ENCODE measurements at regions not wholly inside any gene's neighbourhood (a gene's known extent, or its start where the extent isn't known, plus 50 kb on each side); places are given as distances from the start of the nearest gene placed in this dataset.

DNA sequence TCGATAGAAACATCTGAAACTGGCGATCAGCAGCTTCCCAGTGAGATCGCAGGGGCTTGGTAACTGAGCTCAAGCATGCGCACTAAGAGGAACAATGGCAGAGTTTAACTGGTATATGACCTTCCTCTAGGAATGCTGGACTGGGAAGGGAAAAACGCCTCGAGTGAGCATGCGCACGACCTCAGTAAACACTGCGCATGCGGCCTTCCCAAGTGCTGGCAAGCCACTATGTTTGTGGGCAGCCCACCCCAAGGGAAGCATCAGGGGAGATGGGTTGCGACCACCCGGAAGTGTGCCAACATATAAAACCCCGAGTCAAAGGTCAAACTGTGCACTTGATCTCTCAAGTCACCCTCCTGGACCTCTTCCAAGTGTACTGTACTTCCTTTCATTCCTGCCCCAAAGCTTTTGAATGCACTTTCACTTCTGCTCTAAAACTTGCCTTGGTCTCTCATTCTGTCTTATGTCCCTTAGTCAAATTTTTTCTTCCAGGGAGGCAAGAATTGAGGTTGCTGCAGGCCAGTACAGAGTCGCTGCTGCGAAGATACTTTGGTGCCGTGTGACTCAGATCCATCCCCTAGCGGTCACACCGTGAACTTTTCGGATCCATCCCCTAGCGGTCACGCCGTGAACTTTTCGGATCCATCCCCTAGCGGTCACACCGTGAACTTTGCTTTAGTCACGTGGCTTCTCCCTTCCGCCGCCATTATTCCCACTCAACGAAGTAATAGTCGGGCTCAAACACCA, 243.3 kb downstream of the FAM43A start:
- no peak for DNase-seq

DNA sequence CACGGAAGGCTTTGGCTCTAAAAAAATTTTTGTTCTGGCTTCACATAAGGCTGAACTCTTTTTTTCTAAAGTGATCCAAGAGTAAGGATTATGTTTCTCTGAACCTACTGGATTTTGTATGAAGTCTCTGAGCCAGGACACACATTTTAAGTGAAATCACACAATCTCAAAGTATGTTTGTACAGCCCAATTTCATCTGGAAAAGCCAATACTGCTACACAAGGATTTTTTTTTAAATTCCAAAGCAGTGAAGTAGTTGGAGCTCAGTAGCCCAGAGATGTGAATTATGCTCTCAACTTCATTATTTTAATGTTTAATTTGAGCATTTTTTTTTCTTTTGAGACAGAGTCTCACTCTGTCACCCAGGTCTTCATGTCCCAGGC, 243.9 kb downstream of the FAM43A start:
- DNase-seq, result no peak

DNA sequence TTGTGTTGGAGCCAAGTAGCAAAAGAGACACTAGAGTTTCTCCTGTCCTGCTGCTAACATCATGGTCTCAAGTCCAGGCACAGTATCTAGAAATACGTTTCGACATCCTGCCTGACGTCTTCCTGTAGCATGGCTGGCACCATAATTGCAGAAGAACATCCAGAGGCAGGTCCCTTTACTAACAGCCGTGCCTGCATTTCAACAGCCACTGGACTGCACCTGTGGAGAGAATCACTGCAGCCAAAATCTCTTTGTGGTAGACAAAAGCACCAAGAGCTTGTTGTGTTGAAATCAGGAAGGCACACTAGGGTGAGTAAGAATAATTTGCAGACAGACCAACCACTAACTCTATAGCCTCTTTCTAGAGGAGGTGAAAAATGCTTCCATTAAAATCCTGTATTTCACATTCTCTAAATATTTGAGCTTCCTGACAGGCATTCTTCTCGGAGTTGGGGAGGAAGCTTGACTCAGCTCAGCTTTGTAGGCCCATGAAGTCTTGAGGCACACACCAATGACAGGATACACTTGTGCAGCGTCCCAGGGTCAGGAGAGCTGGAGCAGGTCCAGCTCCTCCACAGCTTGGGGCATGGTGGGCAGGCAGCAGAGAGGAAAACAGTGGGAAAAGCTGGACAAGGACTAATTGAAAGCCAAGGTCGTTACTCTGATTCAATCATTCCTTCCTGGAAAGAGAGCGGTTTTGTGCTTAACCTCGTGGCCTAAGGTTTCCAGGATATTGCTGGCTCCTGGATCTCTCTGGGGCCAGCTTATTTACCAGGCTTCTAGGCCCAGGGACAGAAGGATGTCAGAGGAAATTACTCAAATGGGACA, 244.9 kb downstream of the FAM43A start:
- no peak for DNase-seq

DNA sequence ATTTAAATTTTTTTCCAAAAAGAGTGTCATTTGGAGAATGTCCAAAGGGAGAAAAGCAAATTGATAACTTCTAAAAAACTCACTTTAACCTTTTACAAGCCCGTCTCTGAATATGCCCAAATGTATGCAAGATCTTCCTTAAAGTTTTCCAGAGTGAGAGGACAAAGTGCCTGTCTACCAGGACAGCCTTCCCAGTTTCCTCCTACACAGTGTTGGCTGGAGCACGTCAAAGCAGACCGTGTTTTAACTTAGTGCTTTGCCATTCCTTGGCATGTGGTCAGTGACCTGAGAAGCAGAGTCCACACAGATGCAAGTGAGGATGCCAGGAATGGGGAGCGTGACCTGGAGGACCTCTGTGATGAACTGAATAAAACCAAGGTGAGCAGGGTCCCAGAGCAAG, 245.7 kb downstream of the FAM43A start:
- no peak for DNase-seq

DNA sequence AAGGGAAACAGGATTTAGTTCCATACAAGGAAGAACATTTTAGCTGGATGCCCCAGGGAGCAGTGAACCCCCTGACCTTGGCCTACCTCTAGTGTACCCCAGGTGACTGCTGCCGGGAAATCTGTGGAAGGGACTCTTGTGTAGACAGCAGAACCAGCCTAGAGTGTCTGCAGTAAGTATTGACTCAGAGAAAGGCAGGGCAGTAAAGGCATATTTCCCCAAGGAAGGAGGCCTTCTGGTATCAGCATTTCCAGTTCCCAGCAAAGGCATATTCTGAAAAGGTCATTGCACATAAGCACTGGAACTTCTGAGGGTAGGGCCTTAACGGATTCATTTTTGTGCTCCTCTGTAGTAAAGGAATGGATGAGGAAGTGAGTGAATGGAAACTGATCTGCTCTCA, 246.2 kb downstream of the FAM43A start:
- DNase-seq, result no peak

DNA sequence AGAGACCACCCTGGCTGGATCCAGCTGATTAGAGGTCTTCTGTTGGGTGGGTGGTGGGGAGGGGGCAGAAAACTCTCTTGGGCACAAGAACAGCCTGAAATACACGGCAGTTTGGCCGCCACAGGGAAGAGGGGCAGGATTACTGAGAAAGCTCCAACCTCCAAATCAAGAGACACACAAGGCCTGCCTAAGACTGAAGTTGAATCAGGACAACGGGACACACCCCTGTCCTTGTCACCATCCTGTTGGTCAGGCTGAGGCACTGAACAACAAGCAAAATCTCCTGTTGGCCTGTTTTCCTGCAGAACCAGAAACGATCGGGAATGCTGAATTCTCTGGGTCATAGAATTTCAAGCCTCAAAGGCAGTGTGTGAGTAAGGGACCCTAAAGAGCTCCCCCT, 247.8 kb downstream of the FAM43A start:
- DNase-seq, result no peak

DNA sequence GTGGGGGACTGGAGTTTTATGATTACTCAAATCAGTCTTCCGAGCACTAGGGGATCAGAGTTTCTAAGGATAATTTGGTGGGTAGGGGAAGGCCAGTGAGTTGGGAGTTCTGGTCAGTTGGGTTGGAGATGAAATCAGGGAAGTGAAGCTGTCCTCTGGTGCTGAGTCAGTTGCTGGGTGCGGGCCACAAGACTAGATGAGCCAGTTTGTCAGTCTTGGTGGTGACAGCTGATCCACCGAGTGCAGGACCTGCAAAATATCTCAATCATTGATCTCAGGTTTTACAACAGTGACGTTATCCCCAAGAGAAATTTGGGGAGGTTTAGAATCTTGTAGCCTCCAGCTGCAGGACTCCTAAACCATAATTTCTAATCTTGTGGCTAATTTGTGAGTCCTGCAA, 249.4 kb downstream of the FAM43A start:
- no peak for DNase-seq

DNA sequence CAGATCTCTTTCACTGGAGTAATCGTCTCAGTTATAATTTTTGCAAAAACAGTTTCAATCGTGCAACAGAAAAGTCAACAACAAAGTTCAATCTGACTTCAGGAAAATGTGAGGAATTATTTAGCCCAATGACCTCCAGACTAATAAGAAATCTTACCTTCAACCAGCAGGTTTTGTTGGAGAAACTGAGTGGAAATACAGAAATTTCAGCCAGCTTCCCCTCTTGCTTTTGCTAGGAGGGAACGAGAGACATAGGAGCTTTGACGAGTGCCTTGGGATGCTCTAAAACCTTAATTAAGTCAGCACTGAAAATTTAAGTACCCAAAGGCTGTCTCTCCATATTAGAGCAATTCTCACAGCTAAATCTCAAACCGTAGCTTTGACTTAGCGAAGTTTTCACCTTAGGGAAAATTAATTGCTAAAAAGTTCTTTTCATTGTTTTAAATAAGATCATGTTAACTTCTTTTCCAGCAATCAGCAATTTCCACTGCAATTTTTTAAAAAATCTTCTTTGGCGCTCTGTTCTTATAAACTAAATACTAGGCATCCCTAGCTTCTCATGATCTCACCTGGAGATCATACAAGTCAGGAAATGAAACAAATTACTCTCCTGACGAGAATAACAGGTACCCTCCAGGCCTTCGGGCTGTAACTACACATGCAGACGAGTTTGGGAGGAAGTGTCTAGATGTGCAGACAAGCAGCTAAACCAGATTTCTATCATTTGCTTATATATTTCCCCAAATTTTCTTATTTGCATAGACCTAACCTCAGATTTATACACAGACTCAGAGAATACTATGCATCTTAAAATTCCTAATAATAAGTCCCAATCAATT, 250.2 kb downstream of the FAM43A start:
- no peak for DNase-seq

DNA sequence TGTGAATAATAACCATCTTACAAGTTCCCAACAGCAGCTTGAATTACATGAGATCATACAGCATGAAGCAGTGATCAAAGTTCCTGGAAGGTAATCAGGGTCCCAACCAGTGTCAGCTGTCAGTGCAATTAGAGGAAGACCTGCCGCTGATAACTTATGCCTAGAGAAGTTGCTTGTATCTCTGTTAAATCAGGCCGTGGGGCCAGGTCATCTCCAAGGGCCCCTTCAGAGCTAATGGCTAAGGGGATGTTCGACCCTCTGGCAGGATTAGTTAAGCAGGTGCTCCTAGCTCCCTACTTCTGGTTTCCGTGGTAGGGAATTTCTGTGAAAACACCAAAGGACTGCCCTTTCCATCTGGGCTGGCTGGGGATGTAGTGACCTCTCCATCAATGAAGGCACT, 251.0 kb downstream of the FAM43A start:
- no peak for DNase-seq

DNA sequence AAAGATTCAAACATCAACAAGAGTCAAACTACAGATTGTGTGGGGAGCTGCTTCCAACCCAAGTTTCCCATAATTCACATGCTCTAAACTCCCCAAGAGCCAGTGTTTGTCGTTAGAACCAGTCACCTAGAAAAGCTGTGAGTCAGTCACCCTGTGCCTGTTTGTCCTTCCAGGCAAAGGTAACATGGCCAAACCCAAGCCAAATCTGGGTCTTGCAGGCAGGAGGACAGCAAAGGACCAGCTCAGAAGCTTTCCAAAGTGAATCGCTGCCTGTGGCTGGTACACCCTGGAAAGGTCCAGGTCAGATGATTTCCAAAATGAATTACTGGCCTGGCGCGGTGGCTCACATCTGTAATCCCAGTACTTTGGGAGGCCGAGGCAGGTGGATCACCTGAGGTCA, 251.5 kb downstream of the FAM43A start:
- DNase-seq, result no peak

DNA sequence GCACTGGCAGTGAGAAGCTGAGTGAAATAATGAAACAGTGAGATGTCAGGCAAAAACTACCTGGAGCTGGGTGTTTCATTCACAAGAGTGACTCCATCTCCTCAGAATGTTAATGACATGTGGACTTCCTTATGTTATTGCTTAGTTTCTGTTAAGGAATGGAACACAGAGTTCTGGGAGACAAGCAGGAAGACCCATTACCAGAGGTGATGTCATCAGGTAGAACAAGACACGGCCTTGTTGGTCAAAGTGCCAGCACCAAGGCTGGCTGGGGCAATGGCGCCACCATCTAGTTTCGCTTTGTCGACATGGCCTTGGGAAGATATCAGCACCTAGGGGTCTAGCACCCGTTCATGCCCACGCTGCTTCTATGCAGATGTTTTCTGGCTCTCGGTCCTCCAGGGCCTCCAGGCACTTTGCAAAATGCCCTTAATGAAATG, 252.2 kb downstream of the FAM43A start:
- no peak for DNase-seq

DNA sequence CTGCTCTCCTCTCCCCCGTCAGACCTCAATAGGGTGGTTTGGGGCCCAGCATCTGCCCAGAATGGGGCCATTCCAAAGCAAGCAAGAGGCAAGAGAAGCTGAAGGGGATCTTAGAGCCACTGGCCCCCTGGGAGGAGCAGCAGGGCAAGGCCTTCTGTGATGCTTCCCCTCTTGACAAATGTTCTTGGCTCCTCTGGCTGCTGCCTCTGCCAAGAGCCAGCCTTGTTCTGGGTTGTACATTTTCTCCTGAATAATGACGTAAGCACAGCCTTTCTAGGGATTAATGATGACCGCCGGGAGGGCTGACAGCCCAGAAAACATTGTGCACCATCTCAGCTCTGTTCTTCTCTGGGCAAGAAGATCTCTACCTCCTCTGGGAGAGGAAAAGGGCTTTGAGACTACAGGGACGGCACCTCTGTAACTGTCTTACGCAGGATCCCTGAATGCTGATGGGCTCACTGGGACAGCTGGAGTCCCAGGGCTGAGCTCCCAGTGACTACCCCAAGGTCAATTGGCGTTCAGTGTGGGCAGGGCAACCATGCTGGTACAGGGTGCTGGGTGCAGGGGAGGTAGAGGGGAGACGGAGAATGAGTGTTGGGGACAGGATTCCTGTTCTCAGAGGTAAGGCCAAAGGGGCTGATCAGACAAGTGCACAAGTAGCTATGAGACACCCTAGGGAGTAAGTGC, 253.3 kb downstream of the FAM43A start:
- no peak for DNase-seq

DNA sequence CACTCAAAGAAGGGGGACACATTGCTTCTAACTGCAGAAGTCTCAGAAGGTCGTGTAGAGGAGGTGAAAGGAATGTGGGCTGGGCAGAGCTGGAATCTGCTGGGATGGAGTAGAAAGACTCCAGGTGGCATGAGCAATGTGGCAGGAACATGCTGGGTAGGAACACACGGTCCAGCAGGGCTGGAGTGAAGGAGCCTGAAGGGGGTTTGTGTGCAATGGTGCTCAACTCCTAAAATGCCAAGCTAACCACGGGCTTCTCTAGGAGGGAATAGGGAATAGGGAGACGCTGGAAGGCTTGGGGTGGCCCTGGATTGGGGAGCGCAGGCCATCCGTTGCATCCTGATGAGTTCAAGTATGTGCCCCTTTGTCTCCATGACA, 253.8 kb downstream of the FAM43A start:
- no peak for DNase-seq

DNA sequence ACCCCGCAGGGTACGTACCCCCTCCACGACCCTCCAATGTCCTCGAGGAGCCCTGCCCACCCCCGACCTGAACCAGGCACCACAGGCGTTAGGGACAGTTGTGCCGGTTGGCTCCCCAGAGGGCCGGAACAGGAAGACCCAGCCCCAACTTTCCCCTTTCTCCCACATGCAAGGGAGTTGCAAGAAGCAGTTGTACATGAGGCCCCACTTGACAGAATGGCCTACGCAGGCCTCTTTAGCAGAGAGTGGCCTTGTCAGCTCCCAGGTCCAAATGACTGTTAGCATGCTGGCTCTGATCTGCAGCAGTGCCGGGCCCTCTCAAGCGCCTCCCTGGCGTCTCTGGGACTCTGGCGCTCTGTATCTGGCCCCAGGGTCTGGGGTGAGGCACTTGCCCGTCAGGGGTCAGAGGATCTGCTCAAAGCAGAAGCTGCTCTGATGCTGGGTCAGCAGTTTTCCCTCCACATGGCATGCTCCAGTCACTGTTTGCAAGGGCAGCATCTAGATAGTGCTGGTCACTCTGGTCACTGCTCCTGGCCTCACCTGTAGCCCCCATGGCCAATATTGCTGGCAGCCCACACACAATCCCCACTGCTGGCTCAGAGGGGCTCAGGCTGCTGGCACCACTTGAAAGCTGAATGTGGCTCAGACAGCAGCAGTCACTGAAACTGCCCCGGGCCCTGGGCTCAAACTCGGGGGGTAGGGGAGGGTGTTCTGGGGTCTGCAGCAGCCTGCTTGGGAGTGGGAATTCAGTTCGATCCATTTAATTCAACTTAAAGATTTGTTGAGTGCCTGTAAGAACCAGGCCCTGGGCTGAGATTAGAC, 254.5 kb downstream of the FAM43A start:
- DNase-seq, result no peak

DNA sequence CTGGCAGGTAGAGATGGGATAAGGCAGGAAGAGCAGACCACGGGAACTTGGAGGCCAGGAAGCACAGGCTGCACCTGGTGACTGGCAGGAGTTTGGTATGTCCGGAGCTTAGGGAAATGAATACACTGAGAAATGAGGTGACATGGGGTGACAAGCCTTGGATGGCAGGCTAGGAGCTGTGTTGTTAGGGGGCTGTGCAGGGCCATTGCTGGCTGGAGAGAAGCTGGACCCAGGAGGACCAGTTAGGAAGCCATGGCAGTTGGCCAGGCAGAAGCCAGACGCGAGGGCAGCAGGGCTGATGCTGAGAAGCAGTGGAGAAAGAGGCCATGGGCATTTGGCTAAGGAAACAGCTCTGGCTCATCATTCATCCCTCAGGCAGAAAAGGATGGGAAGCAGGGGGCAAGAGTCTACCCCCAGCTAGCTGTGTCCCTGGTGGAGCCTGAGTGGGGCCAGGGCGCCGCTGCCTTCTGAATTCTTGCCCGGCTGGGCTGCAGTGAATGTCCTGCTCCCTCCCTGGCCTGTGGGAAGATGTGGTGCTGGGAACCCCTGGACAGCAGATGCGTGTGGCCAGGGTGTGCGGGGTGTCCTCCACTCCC, 255.8 kb downstream of the FAM43A start:
- DNase-seq, result no peak

DNA sequence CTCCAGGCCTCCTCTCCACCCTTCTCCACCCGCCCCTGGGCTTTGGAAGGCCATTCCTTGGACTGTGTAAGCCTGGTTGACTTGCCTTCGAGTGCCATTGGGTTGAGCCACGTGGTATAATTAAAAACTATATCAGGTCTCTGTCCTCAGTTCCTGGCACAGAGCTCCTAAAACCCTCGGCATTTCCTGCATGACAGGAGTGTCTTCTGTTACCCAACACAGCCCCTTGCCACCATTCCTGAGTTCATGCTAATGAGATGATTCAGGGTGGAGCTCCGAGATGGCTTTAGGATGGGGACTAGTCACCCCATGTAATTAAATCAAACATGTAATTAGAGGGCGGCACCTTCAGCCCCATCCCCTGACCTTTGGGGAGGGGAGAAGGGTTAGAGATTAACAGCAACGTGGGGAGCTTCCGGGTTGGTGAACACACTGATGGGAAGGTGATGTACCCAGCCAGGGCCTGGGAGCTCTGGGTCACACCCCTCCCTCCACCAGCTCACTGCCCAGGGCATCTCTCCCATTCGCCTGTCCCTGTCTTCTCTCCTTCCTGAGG, 256.4 kb downstream of the FAM43A start:
- no peak for DNase-seq

DNA sequence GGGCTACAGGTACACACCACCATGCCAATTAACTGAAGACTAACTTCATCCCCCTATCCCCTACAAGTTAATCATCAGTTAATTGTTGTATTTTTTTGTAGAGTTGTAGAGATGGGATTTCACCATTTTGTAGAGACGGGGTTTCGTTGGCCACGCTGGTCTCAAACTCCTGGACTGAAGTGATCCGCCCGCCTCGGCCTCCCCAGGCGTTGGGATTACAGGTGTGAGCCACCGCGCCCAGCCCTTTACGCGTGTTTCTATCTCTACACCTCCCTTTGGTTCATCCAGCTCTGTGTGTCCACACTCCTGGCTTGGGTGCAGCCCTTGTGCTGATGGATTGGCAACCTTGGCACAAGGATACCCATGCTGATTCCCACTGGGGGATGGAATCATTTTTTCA, 258.8 kb downstream of the FAM43A start:
- no peak for DNase-seq

DNA sequence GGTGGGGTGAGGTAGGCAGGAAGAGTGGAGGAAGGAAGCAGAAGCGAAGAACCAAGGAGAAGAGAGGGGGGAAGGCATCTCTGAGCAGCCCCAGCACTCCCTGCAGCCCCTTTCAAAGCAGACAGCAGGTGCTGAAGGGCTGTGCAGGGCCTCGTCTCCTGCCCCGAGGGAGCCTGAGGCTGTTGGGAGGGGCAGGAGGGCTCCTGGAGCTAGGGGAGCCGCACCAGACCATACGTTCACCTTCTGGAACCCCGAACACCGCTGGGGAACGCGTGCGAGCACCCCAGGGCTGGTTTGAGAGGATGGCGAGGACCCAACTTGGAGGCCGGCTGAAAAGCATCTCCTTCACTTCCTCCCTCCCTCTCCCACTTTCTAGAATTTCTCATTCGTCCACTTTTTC, 259.8 kb downstream of the FAM43A start:
- no peak for DNase-seq

DNA sequence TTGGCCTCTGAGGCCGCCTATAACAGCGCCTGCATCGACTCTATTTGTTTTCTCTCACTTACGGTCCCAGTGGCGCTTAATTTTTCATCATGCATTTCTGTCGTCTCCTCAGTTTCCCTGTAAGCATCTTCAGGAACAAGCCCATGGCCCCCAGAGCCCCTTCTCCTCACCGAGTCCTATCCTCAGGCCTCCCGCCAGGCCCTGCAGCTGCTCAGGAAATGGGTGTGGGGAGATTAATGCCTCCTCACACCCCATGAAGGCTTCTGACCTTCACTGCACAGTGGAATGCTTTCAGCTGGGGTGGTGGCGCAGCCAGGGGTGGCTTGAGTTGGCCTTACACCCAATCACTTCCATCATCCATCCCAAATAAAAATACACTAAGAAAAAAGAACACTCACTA, 260.4 kb downstream of the FAM43A start:
- DNase-seq, result no peak

DNA sequence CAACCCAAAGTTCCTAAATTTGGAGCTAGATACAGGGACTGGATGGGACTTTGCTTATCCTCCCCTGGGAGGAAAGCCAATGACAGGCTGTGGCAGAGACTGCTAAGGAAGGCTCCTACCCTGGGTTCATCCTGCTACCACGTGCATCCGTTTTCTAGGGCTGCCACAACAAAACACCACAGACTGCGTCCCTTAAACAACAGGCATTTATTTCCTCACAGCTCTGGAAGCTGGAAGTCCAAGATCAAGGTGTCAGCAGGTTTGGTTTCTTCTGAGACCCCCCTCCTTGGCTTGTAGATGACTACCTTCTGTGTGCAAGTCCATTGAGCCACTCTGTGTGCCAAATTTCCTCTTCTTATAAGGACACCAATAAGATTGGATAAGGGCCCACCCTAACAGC, 263.9 kb downstream of the FAM43A start:
- DNase-seq, result no peak

DNA sequence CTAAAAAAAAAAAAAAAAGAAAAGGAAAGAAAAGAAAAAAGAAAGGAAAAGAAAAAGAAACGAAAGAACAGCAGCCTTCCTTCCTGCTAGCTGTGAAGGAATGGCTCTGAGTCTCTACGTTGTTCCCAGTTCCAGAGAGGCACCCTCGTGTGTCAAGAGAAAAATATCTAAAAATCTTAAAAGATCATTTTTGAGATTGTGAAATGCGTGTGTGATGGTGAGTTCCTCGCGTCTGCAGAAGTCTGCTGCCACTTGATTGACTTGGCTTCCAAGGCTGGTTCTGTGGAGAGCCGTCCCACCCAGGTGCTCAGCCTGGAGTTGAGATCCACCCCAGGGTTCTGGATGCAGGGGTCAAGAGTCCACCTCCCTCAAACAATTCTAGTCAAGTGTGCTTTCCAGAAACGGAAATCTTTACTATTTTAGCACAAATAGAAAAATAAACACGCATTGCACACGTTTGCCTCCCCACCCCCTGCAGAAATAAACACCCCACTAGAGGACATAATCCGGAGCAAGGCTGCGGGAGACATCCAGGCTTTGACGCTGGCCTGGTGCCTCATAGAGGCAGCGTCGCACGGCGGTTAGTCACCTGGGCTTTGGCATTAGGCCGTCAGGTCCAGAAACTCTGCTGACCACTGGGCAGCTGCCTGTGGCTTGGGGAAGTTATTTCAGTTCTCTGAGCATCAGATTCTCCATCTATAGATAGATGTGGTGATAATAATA, 265.4 kb downstream of the FAM43A start:
- no peak for DNase-seq
